Fibroblast of gingiva (primary cell): ENCODE measurements at regions not wholly inside any gene's neighbourhood (a gene's known extent, or its start where the extent isn't known, plus 50 kb on each side); places are given as distances from the start of the nearest gene placed in this dataset.

ENCODE experiments used
- DNase-seq: peaks from one replicate; pipeline ENCODE4 v3.0.0-alpha.2; 2011; ENCODE audit warnings: low read depth

DNA sequence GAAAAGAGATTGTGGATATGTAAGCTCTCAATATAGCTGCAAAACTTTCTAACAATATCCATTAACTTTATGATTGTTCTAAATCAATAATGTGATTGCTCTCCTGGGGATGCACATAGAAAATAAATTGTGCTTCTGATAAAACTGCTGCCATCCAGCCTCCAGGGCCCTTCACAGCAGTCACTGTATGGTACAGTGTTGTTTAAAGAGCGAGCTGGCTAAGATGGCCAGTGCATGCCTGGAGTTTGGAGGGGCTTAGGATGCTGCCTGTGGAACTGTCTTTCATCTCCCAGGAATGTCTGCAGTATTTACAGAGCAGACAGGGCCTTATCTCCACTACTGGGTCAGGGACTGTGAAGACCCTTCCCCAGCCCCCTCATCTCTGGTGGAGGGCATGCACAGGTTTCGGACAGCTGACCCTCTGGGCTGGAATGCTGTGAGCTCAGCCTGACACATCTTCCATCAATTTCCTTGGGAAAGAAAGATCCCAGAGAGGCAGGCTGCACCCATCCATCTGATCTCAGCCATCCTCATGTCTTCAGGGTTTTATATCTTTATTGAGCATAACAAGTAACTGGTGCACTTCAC lies 137.0 kb downstream of the PLPP3 start:
- no peak for DNase-seq

GRCh38 chr1:56441601-56442000 lies 137.8 kb downstream of the PLPP3 start:
- no peak for DNase-seq

- no peak for DNase-seq
These were observed 139.6 kb downstream of the PLPP3 start for GRCh38 chr1:56439610-56440264.

- no peak for DNase-seq
These were observed 140.3 kb downstream of the PLPP3 start for GRCh38 chr1:56438901-56439551.

DNA sequence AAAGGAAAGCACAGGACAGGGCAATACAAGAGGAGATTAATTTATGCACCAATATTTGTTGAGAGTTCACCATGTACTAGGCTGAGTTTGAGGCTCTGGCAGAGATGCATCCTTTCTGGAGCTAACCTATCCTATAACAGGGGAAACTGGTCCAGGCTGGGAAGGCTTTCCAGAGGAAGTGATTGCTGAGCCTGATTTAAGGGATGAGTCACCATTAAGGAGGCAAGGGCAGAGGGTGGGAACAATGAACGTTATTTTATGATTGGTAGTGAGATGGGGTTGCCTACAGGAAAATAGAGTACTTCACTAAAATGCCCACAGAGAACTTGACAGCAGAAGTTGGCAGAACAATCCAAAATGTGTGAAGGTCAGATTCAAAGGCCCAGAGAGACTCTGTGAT lies 141.4 kb downstream of the PLPP3 start:
- no peak for DNase-seq

DNA sequence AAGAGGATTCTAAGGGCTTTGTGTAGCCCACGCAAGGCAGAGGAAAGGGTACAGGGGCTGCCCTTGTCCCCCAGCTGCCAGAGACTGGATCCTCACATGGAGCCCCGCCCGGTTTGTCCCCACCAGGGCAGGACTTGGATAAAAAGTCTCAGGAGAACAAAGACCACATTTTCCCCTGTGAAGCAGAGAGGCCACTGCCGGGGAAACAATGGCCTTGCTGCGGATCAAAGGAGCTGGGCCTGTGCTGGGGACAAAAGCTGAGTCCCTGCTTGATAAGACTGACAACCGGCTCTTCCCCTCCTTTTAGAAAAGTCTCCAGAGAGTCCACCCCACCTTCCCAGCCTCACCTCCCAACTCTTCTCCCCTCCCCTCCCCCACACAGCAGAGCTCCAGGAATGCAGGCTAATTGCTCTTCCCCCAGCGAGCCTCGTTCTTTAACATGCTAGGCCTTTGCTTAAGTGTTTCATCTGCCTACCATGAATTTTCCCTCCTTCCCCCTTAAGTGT lies 142.4 kb downstream of the PLPP3 start:
- DNase-seq: no peak

GRCh38 chr1:56436296-56436695 lies 143.1 kb downstream of the PLPP3 start:
- DNase-seq: no peak

- no peak for DNase-seq
These were observed 143.7 kb downstream of the PLPP3 start for GRCh38 chr1:56435434-56436262.

- no peak for DNase-seq
These were observed 144.6 kb downstream of the PLPP3 start for GRCh38 chr1:56434740-56435139.

DNA sequence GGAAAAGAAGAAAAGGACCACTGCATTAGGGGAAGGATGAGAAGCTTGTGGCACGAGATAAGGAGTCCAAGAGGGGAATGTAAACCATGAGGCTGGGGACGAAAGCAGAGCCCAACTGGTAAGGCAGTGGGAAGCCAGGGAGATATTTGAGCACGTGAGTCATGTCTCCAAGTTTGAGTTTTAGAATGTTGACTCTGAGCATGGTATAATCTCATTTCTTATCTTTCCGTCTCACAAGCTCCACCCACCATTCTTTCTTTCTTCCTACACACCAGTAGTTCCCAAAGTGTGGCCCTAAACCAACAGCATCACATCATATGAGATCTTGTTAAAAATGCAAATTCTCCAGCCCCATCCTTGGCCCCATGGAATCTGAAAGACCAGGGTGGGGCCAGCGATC lies 145.3 kb downstream of the PLPP3 start:
- DNase-seq: no peak

- no peak for DNase-seq
These were observed 146.2 kb downstream of the PLPP3 start for GRCh38 chr1:56433056-56433577.

DNA sequence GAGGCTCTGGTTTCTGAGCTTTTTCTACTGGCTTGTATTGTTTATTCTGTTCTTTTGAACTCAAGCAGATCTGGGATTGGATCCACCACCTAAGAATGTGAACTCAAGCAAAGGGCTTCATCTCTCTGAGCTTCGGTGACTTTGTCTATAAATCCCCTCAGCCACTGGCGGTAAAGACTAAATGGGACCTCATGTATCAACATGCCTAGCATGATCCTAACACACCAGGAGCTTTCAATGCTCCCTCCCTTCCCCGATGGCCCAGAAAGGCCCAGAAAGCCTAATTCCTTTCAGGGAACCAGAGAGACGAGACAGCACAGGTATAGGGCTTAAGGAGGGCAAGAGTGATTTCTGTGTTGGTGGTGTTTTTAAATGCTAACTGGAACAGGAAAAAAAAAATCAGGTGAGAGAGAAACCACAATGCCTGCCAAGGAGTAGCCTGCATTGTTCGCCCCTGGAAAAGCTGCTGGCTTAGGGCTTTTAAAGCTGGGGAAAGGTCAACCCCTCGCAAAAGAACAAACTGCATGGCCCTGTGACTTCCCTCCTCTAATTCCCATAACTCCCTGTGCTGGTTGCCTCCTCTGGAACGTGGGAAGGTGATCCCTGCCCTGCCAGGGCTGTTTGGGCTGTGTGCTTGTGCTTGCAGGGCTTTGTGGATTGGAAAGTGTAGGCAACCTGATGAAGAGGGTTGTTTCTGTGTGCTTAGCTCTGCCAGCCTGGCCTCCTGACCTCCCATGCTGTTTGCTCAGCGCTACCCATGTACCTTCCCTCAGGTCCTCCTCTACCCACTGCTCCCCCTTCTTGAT lies 147.0 kb downstream of the PLPP3 start:
- no peak for DNase-seq

DNA sequence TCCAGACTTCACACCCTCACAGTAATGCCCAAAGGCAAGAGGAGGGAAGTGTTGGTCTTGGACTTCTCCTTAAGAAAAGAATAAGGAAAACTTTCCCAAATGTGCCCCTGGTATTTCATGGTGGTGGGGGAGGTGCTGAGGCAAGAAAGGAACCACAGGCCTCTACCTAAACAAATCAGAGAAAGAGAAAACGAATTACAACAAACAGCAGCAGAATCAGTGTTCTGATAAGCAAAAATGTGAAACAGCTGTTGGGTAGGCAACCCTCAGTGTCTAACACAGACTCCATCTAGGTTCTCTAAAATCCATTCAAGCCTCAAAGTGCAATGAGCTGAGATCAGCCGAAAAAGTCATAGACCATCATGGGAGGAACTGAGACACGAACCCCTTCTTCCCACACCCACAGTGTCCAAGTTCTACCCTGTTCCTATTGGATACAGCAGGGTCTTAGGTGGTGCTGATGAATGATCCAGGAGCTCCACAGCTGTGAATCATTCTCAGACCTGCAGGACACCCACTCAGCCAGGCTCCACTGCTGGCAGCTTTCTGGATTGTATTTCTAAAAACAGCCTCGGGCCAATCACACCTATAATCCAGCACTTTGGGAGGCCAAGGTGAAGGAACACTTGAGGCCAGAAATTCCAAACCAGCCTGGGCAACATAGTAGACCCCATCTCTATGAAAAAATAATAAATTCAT lies 149.1 kb downstream of the PLPP3 start:
- no peak for DNase-seq

DNA sequence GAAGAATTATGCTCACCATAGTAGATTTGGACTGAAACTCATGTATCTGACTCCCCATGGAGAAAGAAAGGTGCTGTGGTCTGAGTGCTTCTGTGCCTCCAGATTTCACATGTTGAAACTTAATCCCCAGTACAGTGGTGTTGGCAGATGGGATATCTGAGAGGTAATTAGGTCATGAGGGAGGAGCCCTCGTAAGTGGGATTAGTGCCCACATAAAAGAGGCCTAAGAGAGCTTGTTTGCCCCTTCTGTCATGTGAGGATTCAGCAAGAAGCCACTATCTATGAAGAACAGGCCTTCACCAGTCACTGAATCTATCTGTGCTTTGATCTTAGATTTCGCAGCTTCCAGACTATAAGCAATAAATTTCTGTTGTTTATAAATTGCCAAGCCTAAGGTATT lies 150.1 kb downstream of the PLPP3 start:
- no peak for DNase-seq

DNA sequence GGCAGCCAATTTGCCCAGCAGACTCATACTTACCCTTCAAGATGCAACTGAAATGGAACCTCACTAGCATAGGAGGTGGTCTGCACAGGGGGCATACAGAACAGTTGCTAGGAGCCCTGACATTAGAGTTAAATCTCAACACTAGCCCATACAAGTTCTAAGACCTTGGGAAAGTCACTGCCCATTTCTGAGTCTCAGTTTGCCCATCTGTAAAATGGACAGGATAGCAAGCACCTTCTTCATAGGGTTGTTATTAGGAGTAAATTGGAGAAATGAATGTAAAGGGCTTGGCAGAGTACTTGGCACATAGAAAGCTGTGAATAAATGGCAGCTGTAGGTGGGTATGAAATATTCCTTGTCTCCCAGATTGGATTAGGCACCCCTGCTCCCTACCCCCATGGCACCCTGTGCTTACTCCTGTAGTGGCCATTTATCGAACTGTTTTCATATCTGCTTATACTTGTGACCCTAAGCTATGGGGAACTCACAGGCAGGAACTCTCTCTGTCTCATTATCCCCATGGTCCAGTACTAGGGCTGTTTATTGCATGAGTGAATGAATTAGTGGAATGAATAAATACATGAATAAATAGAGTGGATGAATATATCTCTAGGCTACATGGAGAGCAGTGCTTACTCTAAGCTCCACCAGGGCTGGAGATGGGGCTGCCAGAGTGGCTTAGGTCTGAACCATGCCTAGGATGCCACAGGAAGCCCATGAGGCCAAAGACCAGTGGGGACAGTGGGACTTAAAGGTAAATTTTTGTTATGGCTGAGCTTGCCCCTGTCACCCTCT lies 152.6 kb downstream of the PLPP3 start:
- no peak for DNase-seq

DNA sequence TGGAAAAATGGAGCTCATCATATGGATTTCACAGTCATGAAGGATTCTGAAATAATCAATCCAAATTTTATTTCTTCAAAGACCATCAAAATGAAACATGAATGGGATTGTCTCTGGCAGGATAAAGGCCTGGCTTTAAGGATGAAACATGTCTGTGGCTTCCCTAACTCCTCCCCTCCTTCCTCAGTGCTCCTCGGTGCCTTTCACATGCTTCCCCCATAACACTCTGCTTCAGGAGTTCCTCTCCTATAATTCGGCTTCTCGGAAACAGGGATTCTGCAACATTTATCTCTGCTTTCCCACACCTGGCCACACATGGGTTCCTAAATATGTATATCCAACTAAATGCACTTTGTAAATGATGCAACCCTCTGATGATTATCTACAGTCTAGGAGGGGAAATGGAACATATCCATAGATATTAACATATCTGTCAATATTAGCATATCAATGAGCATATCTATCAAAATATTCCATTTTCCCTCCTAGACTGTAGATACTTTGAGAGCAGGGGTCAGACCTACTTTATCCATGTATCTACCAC lies 153.8 kb downstream of the PLPP3 start:
- no peak for DNase-seq

DNA sequence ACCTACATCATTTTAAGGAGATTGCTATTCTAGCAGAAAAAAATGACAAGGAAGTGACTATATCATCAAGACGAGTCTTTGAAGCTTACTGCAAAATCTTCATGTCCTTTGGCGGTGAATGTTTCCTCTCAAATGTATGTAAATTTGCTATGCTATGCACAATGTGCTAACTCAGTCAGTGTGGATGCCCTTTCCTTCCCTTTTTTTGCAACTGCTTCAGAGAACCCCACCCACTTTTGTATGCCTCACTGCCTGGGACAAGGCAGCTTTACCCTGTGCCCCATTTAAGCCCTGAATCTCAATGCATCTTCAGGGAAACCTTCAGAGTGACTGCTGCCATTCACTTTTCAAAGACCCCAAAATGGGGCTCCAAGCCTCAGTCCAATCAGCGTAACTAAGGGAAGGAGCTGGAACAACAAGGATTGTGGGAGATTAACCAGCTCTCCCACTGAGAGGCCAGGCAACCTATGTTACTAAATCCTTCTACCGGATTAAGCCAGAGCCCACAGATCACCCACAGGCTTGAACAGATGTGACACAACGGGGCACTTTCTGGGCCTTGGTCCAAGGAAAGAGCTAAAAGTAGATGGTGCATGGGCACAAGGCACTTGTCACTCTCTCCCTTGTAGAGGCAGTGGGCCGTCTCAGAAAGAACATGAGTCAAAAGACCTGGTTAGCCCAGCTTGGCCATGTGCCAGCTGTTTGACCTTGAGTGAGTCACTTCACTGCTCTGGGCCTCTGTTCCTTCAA lies 154.4 kb downstream of the PLPP3 start:
- DNase-seq: peak; percentile 33

DNA sequence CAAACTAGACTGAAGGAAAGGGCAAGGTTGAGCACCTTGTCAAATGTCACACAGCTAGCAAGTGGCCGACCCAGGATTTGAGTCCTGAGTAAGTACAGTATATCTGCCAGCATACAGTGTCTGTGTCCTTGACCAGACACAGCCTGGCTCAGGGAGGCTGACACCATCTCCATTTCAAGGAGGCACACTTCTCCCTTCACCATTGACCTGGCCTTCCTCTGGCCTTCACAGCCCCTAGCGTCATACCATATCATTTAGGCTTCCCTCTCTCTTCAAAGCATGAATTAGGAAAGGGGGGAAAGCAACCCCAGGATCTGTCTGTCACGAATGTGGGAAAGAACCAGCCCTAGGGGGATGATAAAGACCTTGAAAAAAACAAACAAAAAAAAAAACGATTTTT lies 155.6 kb downstream of the PLPP3 start:
- DNase-seq: no peak

GRCh38 chr1:56418151-56418631 lies 161.2 kb downstream of the PLPP3 start:
- no peak for DNase-seq
